NCI-H345 treated with DMSO at 0.1 percent for 48 hours (cell line): ENCODE measurements at regions not wholly inside any gene's neighbourhood (a gene's known extent, or its start where the extent isn't known, plus 50 kb on each side); places are given as distances from the start of the nearest gene placed in this dataset.

Experiments
- DNase-seq: peaks from one replicate; lab custom pipeline; 2025; ENCODE audit not compliant: unreplicated experiment; lab: John Stamatoyannopoulos, UW

- DNase-seq: no peak
Measured at GRCh38 chr2:16565481-16565880, 100.2 kb downstream of the CYRIA start.

GRCh38 chr2:16561676-16562075, 104.0 kb downstream of the CYRIA start:
- DNase-seq: no peak

GRCh38 chr2:16561251-16561650, 104.4 kb downstream of the CYRIA start:
- DNase-seq: no peak

- DNase-seq: no peak
Measured at GRCh38 chr2:16559278-16560067, 106.2 kb downstream of the CYRIA start.

GRCh38 chr2:16554060-16554583, 111.5 kb downstream of the CYRIA start:
- no peak for DNase-seq

- DNase-seq: peak; percentile 14
Measured at GRCh38 chr2:16553226-16553625, 112.4 kb downstream of the CYRIA start.

- no peak for DNase-seq
Measured at GRCh38 chr2:16552202-16552601, 113.4 kb downstream of the CYRIA start.

GRCh38 chr2:16548036-16548435, 117.6 kb downstream of the CYRIA start:
- DNase-seq: no peak

- no peak for DNase-seq
Measured at GRCh38 chr2:16546128-16546754, 119.4 kb downstream of the CYRIA start.

- DNase-seq: no peak
Measured at GRCh38 chr2:16538707-16539106, 126.9 kb downstream of the CYRIA start.

GRCh38 chr2:16537347-16537746, 128.3 kb downstream of the CYRIA start:
- DNase-seq: no peak

- no peak for DNase-seq
Measured at GRCh38 chr2:16526193-16526592, 139.4 kb downstream of the CYRIA start.

- DNase-seq: no peak
Measured at GRCh38 chr2:16525265-16525887, 140.3 kb downstream of the CYRIA start.

GRCh38 chr2:16523711-16524110, 141.9 kb downstream of the CYRIA start:
- DNase-seq: no peak

GRCh38 chr2:16522031-16522831, 143.4 kb downstream of the CYRIA start:
- DNase-seq: no peak

- no peak for DNase-seq
Measured at GRCh38 chr2:16520891-16521290, 144.7 kb downstream of the CYRIA start.

- no peak for DNase-seq
Measured at GRCh38 chr2:16515696-16516095, 149.9 kb downstream of the CYRIA start.

GRCh38 chr2:16513626-16514025, 152.0 kb downstream of the CYRIA start:
- no peak for DNase-seq

GRCh38 chr2:16511041-16511440, 154.6 kb downstream of the CYRIA start:
- no peak for DNase-seq

- DNase-seq: no peak
Measured at GRCh38 chr2:16509042-16509441, 156.6 kb downstream of the CYRIA start.

- DNase-seq: no peak
Measured at GRCh38 chr2:16508490-16508851, 157.2 kb downstream of the CYRIA start.
